Spleen (tissue), 11 donors: ENCODE measurements at regions not wholly inside any gene's neighbourhood (a gene's known extent, or its start where the extent isn't known, plus 50 kb on each side); places are given as distances from the start of the nearest gene placed in this dataset.

Source experiments
- DNase-seq: peaks from one replicate; pipeline ENCODE4 v3.0.0-alpha.2; 2020
- H3K27ac ChIP-seq, 8 donors: fragments of 200-600 bp; sonication (generic) in 7 of 8; 1 replicate in 4 of 8; 2 replicates in 4 of 8; pipeline versions ENCODE4 v1.5.0 to v1.8.0; 2016 to 2021; ENCODE audit warnings: inconsistent platforms in 4 of 8, mild to moderate bottlenecking in 4 of 8, moderate library complexity in 1 of 8
- H3K27me3 ChIP-seq, 7 donors: fragments of 200-600 bp; sonication (generic) in 6 of 7; replicated peaks in 1 of 7; 1 replicate in 4 of 7; 2 replicates in 3 of 7; pipeline versions ENCODE4 v1.5.0 to v1.8.0; 2016 to 2021; ENCODE audit warnings: inconsistent platforms in 3 of 7, mild to moderate bottlenecking in 1 of 7
- H3K36me3 ChIP-seq, 6 donors: fragments of 200-600 bp; sonication (generic) in 5 of 6; 1 replicate in 4 of 6; 2 replicates in 2 of 6; pipeline versions ENCODE4 v1.5.0 to v1.8.0; 2016 to 2021; ENCODE audit warnings: inconsistent platforms in 2 of 6
- H3K4me1 ChIP-seq, 6 donors: fragments of 200-600 bp; sonication (generic) in 5 of 6; 1 replicate in 3 of 6; 2 replicates in 3 of 6; pipeline versions ENCODE4 v1.5.0 to v1.8.0; 2016 to 2021; ENCODE audit warnings: inconsistent platforms in 3 of 6
- H3K4me3 ChIP-seq, 8 donors: fragments of 200-600 bp; sonication (generic) in 7 of 8; 1 replicate in 4 of 8; 2 replicates in 4 of 8; pipeline versions ENCODE4 v1.5.0 to v1.8.0; 2016 to 2021; ENCODE audit warnings: inconsistent platforms in 4 of 8, mild to moderate bottlenecking in 4 of 8, moderate library complexity in 2 of 8
- H3K9me3 ChIP-seq, 8 donors: fragments of 200-600 bp; sonication (generic) in 7 of 8; 1 replicate in 4 of 8; 2 replicates in 4 of 8; pipeline versions ENCODE4 v1.5.0 to v1.8.0; 2016 to 2021; ENCODE audit warnings: inconsistent platforms in 4 of 8
- CTCF ChIP-seq, 11 experiments: fragments of 200-600 bp in 7 of 11; fragments of 450-650 bp in 4 of 11; sonication (generic) in 4 of 11; IDR thresholded peaks in 8 of 11; conservative IDR thresholded peaks in 3 of 11; 1 replicate in 7 of 11; 2 replicates in 4 of 11; pipeline versions ENCODE4 v1.4.0 to v1.8.0; 2016 to 2021; ENCODE audit warnings: antibody characterized with exemption in 11 of 11, inconsistent platforms in 4 of 11, mild to moderate bottlenecking in 1 of 11
- POLR2A ChIP-seq, 3 donors: fragments of 450-650 bp; IDR thresholded peaks; one replicate each; pipeline ENCODE4 v1.5.1; 2017; ENCODE audit warnings: antibody characterized with exemption in 3 of 3, mild to moderate bottlenecking in 1 of 3
- POLR2AphosphoS5 ChIP-seq, 3 donors: sonication (generic); formaldehyde crosslinking; IDR thresholded peaks; one replicate each; pipeline ENCODE4 v1.5.1; 2017; ENCODE audit warnings: antibody characterized with exemption in 3 of 3
- WGBS, 5 donors: extraction: QIAGEN DNeasy Blood & Tissue Kit in 3 of 5; methylation state at CpG; one replicate each; pipeline versions ENCODE4 v1.1.5 to v1.1.7; 2013 to 2018; 5-methylcytosine and 5-hydroxymethylcytosine counted together
- intact Hi-C: fragments of 100-400 bp; cut with DNase I; formaldehyde crosslinking; loops from one replicate; pipeline ENCODE4 v1.15.0; 2023; ENCODE audit warnings: low total_unique reads
- donor health status: healthy with polysubstance abuse.
- donor health status: DM: no; HTN: no; CAD: no; lungs with moderate emphysema.
- donor health status: DM: no; HTN: no; CAD: no.
- donor health status: Bipolar disorder and iron deficiency.
- donor health status: healthy.
- donor health status: DM: no; HTN: no; CAD: no.
- donor health status: DM: yes; HTN: yes; CAD: no.

DNA sequence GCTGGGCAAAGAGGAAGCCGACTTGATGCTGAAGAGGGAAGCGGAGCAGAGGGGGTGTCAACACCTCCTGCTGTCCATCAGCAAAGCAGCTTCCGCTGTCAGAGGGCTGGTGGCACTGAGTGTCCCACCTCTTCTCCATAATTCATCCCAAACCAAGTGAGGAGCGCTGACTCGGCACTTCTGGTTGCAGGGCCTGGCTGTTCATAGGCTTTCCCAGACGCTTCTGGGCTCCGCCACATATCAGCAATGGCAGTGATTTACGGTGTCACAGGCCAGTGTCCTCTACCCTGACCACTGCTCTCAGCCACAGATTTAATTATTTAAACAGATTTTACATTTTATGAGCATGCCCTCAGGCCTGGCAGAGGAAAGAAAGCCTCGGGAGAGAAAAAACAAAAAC, 70.1 kb upstream of the TENM4 start:
- no peak overlapping the region for H3K27ac ChIP-seq
- no peak overlapping the region for H3K4me3 ChIP-seq
- DNase-seq, result no peak
- intact Hi-C loops, result no loop called here
- no peaks in the 10 kb centered on the region for H3K4me1 ChIP-seq
- TF ChIP-seq CTCF (IDR thresholded peaks at IDR 0.05 in 8 of 11, conservative IDR thresholded peaks at IDR 0.05 in 3 of 11) (no peak), POLR2A (IDR thresholded peaks at IDR 0.05) (no peak), POLR2AphosphoS5 (IDR thresholded peaks at IDR 0.05) (no peak)
- peaks cover 0 to 10% (median 0%) of the 10 kb centered on the region in 8 donors for H3K9me3 ChIP-seq
- H3K36me3 ChIP-seq, result no peaks in the 10 kb centered on the region
- 58 to 68% (median 59%) methylated on average over 9 of the region's 9 CpGs for WGBS, 5 donors
- peaks cover 0 to 19% (median 0%) of the 10 kb centered on the region in 7 donors for H3K27me3 ChIP-seq

- intact Hi-C loops, result no loop called here
- Histone ChIP-seq H3K9me3 (no peaks in the 10 kb centered on the region), H3K36me3 (no peaks in the 10 kb centered on the region), H3K4me1 (no peaks in the 10 kb centered on the region), H3K27ac (no peak overlapping the region), H3K27me3 (peaks cover 0 to 9% (median 0%) of the 10 kb centered on the region in 7 donors), H3K4me3 (no peak overlapping the region)
- 46 to 64% (median 58%) methylated on average over 3 of the region's 3 CpGs for WGBS, 5 donors
- no peak for DNase-seq
- TF ChIP-seq POLR2A (IDR thresholded peaks at IDR 0.05), result no peak
- TF ChIP-seq POLR2AphosphoS5 (IDR thresholded peaks at IDR 0.05), result no peak
- TF ChIP-seq CTCF (IDR thresholded peaks at IDR 0.05 in 8 of 11, conservative IDR thresholded peaks at IDR 0.05 in 3 of 11), result no peak
Measured at GRCh38 chr11:79508461-79508860, 67.6 kb upstream of the TENM4 start.

DNA sequence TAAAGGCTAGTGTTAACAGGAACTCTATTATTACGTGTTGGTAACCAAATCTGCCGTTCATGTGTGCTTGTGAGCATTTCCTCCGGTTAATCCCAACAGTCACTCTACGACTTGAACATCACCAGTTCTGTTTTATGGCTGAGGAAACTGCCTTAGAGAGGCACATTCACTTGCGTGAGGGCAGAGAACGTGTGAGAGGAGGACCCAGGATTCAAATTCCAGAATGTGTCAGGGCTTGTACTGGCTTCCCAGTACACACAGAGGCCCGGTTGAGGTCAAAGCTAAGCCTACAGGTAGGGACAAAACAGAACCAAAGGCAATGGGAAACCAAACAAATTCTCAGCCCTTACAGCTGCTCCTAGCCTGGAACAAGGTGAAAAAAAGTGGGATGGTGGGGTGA, 66.9 kb upstream of the TENM4 start:
- 43 to 54% (median 49%) methylated on average over 7 of the region's 7 CpGs for WGBS, 5 donors
- intact Hi-C loops, result no loop called here
- H3K27me3 ChIP-seq, result peaks cover 0 to 9% (median 0%) of the 10 kb centered on the region in 7 donors
- no peak for DNase-seq
- no peaks in the 10 kb centered on the region for H3K4me1 ChIP-seq
- no peaks in the 10 kb centered on the region for H3K9me3 ChIP-seq
- no peak overlapping the region for H3K4me3 ChIP-seq
- H3K36me3 ChIP-seq, result no peaks in the 10 kb centered on the region
- H3K27ac ChIP-seq, result no peak overlapping the region
- TF ChIP-seq CTCF (IDR thresholded peaks at IDR 0.05 in 8 of 11, conservative IDR thresholded peaks at IDR 0.05 in 3 of 11), result no peak
- TF ChIP-seq POLR2A (IDR thresholded peaks at IDR 0.05), result no peak
- TF ChIP-seq POLR2AphosphoS5 (IDR thresholded peaks at IDR 0.05), result no peak

GRCh38 chr11:79506734-79507344, 66.0 kb upstream of the TENM4 start:
- DNase-seq, result no peak
- Histone ChIP-seq H3K4me3 (no peak overlapping the region), H3K27me3 (peaks cover 0 to 9% (median 0%) of the 10 kb centered on the region in 7 donors), H3K4me1 (no peaks in the 10 kb centered on the region), H3K36me3 (no peaks in the 10 kb centered on the region), H3K9me3 (no peaks in the 10 kb centered on the region), H3K27ac (no peak overlapping the region)
- TF ChIP-seq CTCF (IDR thresholded peaks at IDR 0.05 in 8 of 11, conservative IDR thresholded peaks at IDR 0.05 in 3 of 11) (no peak), POLR2AphosphoS5 (IDR thresholded peaks at IDR 0.05) (no peak), POLR2A (IDR thresholded peaks at IDR 0.05) (no peak)
- intact Hi-C loops, result no loop called here
- WGBS, 5 donors, result 50 to 60% (median 54%) methylated on average over 11 of the region's 11 CpGs
